Activated CD8-positive, alpha-beta T cell treated with anti-CD3 and anti-CD28 coated beads for 36 hours (primary cell): ENCODE measurements at regions not wholly inside any gene's neighbourhood (a gene's known extent, or its start where the extent isn't known, plus 50 kb on each side); places are given as distances from the start of the nearest gene placed in this dataset.

Source experiments
- ATAC-seq: fragments of 200-7000 bp; cut with Tn5 transposase; one replicate; pipeline ENCODE4 v1.10.0; 2021; ENCODE audit warnings: mild to moderate bottlenecking, moderate library complexity
- CTCF ChIA-PET: fragments of 350-600 bp; sonication (Branson Sonifier 250); formaldehyde crosslinking; loops from one replicate; lab custom pipeline; 2021; ENCODE audit warnings: antibody characterized with exemption; lab: Charles Lee
- POLR2A ChIA-PET: fragments of 350-600 bp; sonication (Branson Sonifier 250); formaldehyde crosslinking; loops from one replicate; lab custom pipeline; 2021; ENCODE audit warnings: antibody characterized with exemption; lab: Charles Lee
- DNase-seq: peaks from one replicate; pipeline ENCODE4 v3.0.0-alpha.2; 2020
- H3K27ac Mint-ChIP-seq: one replicate; pipeline ENCODE4 v1.8.0; 2021; ENCODE audit warnings: mild to moderate bottlenecking, mixed read lengths
- H3K27me3 Mint-ChIP-seq: one replicate; pipeline ENCODE4 v1.8.0; 2021; ENCODE audit warnings: mixed read lengths
- H3K36me3 Mint-ChIP-seq: one replicate; pipeline ENCODE4 v1.8.0; 2021; ENCODE audit warnings: low read depth, mixed read lengths
- H3K4me1 Mint-ChIP-seq: one replicate; pipeline ENCODE4 v1.8.0; 2021; ENCODE audit warnings: low read depth, mixed read lengths
- H3K4me3 Mint-ChIP-seq: one replicate; pipeline ENCODE4 v1.8.0; 2021; ENCODE audit warnings: mild to moderate bottlenecking, moderate library complexity, mixed read lengths
- H3K9me3 Mint-ChIP-seq: one replicate; pipeline ENCODE4 v1.8.0; 2021; ENCODE audit warnings: mixed read lengths
- CTCF ChIP-seq: fragments of 200-600 bp; IDR thresholded peaks from one replicate; pipeline ENCODE4 v1.8.0; 2022; ENCODE audit warnings: antibody characterized with exemption, mild to moderate bottlenecking
- intact Hi-C: fragments of 100-400 bp; cut with micrococcal nuclease; formaldehyde crosslinking; loops from one replicate; pipeline ENCODE4 v1.10.0; 2022

DNA sequence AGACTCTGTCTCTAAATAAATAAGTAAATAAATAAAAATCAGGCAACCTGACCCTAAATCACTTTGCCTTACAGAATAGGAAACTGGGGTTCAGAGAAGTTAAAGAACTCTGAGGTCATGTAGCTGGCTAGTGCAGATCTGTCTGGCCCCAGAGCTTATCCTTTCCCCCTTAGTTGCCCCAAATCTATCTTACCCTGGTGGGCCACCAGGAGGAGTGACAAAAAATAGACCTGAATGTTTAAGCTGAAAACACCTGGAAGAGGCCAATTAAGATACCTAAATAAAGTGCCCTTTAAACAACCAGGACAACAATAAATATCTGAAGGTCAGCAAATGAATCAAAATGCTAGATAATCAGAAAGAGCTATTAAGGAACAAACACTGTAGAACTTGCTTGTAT lies 59.7 kb downstream of the TEX35 start:
- intact Hi-C loops = no loop called here
- H3K4me3 Mint-ChIP-seq = no peak overlapping the region
- H3K9me3 Mint-ChIP-seq = no peaks in the 10 kb centered on the region
- H3K27me3 Mint-ChIP-seq = peaks cover 2% of the 10 kb centered on the region
- H3K4me1 Mint-ChIP-seq = peaks cover 3% of the 10 kb centered on the region
- POLR2A ChIA-PET = interaction anchor here (1.5 kb wide), 1 partner anchor 9 kb away, joined by 3 read pairs; no protein-coding TSS in a partner anchor
- H3K27ac Mint-ChIP-seq = no peak overlapping the region
- CTCF ChIA-PET = interaction anchor here (1.0 to 1.5 kb wide), 2 partner anchors 9 to 10 kb away, joined by 3 read pairs; no protein-coding TSS in a partner anchor
- no peaks in the 10 kb centered on the region for H3K36me3 Mint-ChIP-seq
- DNase-seq = no peak
- no peak for ATAC-seq
- TF ChIP-seq CTCF = no peak

GRCh38 chr1:178573330-178573729 lies 60.4 kb downstream of the TEX35 start:
- Mint-ChIP-seq H3K36me3 (no peaks in the 10 kb centered on the region), H3K27ac (no peak overlapping the region), H3K4me1 (peaks cover 3% of the 10 kb centered on the region), H3K4me3 (no peak overlapping the region), H3K27me3 (peaks cover 2% of the 10 kb centered on the region), H3K9me3 (no peaks in the 10 kb centered on the region)
- intact Hi-C loops = no loop called here
- CTCF ChIA-PET = interaction anchor here (1.0 to 1.5 kb wide), 2 partner anchors 9 kb away, joined by 3 read pairs; no protein-coding TSS in a partner anchor
- POLR2A ChIA-PET = no interaction called here
- DNase-seq (no peak), ATAC-seq (no peak)
- TF ChIP-seq CTCF = no peak

DNA sequence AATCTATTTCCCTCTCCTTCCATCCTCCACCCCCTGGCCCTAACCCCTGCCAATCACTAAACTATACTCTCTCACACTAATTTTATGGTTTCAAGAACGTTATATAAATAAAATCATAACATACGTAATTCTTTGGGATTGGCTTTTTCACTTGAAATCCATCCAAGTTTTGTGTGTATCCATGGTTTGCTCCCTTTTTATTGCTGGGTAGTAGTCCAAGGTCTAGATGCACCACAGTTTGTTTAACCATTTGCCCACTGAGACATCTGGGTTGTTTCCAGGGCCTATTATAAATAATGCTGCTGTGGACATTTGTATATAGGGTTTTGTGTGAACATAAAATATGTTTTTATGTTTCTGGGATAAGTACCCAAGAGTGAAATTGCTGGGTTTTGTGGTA lies 61.4 kb downstream of the TEX35 start:
- ATAC-seq = no peak
- Mint-ChIP-seq H3K9me3 (no peaks in the 10 kb centered on the region), H3K4me1 (peaks cover 3% of the 10 kb centered on the region), H3K27me3 (peaks cover 2% of the 10 kb centered on the region), H3K27ac (no peak overlapping the region), H3K36me3 (no peaks in the 10 kb centered on the region), H3K4me3 (no peak overlapping the region)
- ChIA-PET CTCF (no interaction called here), POLR2A (no interaction called here)
- intact Hi-C loops = no loop called here
- no peak for TF ChIP-seq CTCF
- DNase-seq = no peak

DNA sequence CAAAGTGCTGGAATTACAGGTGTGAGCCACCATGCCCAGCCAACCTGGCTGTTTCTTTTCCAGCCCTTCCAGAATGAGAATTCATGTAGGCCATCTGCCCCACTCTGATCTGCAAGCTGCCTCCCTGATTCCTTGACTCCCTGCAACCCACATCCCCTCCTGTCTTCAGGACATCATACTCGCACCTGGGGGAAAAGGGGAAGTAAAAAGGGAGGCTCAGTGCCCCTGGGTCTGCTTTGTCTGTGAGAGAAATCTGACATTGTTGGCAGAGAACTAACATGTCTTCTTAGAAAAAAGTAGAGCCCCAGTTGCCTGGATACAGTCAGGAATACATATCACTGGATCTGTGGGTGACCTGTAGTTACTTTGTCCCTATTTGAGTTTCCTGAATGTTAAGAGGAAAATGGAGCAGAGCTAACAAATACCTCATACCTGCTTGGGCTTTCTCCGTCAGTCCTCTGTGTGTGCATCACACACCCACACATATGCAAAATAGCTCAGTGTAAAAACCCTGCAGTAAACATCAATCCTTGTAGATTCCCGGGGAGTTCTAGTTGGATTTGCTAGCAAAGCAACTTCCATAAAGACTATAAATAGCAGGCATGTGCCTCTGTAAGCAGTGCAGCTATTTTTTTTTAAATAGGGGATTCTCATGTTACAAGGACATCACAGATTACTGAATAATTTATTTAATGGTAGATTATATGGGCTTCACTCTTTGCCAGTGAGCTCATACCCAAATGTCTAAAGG lies 62.9 kb downstream of the TEX35 start:
- intact Hi-C loops = no loop called here
- DNase-seq = no peak
- TF ChIP-seq CTCF = no peak
- Mint-ChIP-seq H3K27ac (no peak overlapping the region), H3K27me3 (peaks cover 2% of the 10 kb centered on the region), H3K9me3 (no peaks in the 10 kb centered on the region), H3K36me3 (no peaks in the 10 kb centered on the region), H3K4me3 (no peak overlapping the region), H3K4me1 (peaks cover 3% of the 10 kb centered on the region)
- no peak for ATAC-seq
- CTCF ChIA-PET = interaction anchor here (0.8 kb wide), 1 partner anchor 43 kb away, joined by 4 read pairs; no protein-coding TSS in a partner anchor
- POLR2A ChIA-PET = no interaction called here

DNA sequence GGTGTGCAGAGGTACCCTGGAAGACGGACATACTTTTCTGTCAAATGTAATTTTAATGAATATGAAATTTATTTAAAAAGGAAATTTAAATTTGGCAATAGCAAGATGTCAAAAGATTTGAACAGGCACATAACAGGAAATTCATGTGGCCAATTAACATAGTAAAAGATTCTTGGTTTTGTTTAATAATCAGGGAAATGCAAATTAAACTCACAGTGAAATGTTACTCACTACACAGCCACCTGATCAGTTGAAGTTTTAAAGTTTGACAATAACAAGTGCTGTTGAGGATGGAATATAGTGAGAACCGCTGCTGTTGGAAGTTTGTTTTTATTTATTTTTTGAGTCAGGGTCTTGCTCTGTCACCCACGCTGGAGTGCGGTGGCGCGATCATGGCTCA lies 63.9 kb downstream of the TEX35 start:
- CTCF ChIA-PET = no interaction called here
- peaks cover 2% of the 10 kb centered on the region for H3K27me3 Mint-ChIP-seq
- no peaks in the 10 kb centered on the region for H3K36me3 Mint-ChIP-seq
- no peaks in the 10 kb centered on the region for H3K9me3 Mint-ChIP-seq
- TF ChIP-seq CTCF = no peak
- intact Hi-C loops = no loop called here
- ATAC-seq (no peak), DNase-seq (no peak)
- no peak overlapping the region for H3K27ac Mint-ChIP-seq
- H3K4me3 Mint-ChIP-seq = no peak overlapping the region
- POLR2A ChIA-PET = no interaction called here
- peaks cover 3% of the 10 kb centered on the region for H3K4me1 Mint-ChIP-seq
